Mesenchymal stem cell (in vitro differentiated cells and primary cell): ENCODE measurements at regions not wholly inside any gene's neighbourhood (a gene's known extent, or its start where the extent isn't known, plus 50 kb on each side); places are given as distances from the start of the nearest gene placed in this dataset.

Experiments used
- DNase-seq: peaks from one replicate; pipeline ENCODE4 v3.0.0-alpha.2; 2013
- H2AFZ ChIP-seq: one replicate; pipeline ENCODE4 v1.6.1; 2013; ENCODE audit warnings: low read depth, mild to moderate bottlenecking, control low read depth, inconsistent platforms, low read length, moderate library complexity
- H2AK5ac ChIP-seq: 2 replicates; pipeline ENCODE4 v1.6.1; 2013; ENCODE audit warnings: low read length, moderate library complexity, mild to moderate bottlenecking, inconsistent platforms; ENCODE audit not compliant: severe bottlenecking
- H2BK120ac ChIP-seq: one replicate; pipeline ENCODE4 v1.6.1; 2013; ENCODE audit warnings: low read depth, mild to moderate bottlenecking, inconsistent platforms, low read length, moderate library complexity
- H2BK12ac ChIP-seq, 2 experiments: one replicate each; pipeline ENCODE4 v1.6.1; 2013; ENCODE audit warnings: inconsistent platforms in 2 of 2, low read length in 2 of 2, mild to moderate bottlenecking in 2 of 2, moderate library complexity in 2 of 2, control low read depth in 1 of 2
- H2BK15ac ChIP-seq: one replicate; pipeline ENCODE4 v1.6.1; 2013; ENCODE audit warnings: mild to moderate bottlenecking, low read depth, inconsistent platforms; ENCODE audit not compliant: poor library complexity, severe bottlenecking
- H2BK5ac ChIP-seq: 2 replicates; pipeline ENCODE4 v1.6.1; 2013; ENCODE audit warnings: low read depth, mild to moderate bottlenecking, low read length, control low read depth, inconsistent platforms; ENCODE audit not compliant: poor library complexity, severe bottlenecking
- H3K14ac ChIP-seq, 2 experiments: one replicate each; pipeline ENCODE4 v1.6.1; 2013; ENCODE audit warnings: inconsistent platforms in 2 of 2, low read length in 2 of 2, control low read depth in 1 of 2, mild to moderate bottlenecking in 1 of 2, moderate library complexity in 1 of 2
- H3K18ac ChIP-seq, 2 experiments: one replicate each; pipeline ENCODE4 v1.6.1; 2013; ENCODE audit warnings: inconsistent platforms in 2 of 2, low read length in 2 of 2, control low read depth in 1 of 2, low read depth in 1 of 2, mild to moderate bottlenecking in 1 of 2
- H3K23ac ChIP-seq, 2 experiments: one replicate each; pipeline ENCODE4 v1.6.1; 2013; ENCODE audit warnings: inconsistent platforms in 2 of 2, low read length in 2 of 2, mild to moderate bottlenecking in 2 of 2, moderate library complexity in 2 of 2, control low read depth in 1 of 2
- H3K27ac ChIP-seq: 2 replicates; pipeline ENCODE4 v1.5.1; 2013; ENCODE audit warnings: mild to moderate bottlenecking, moderate library complexity, low read length, control low read depth, inconsistent platforms; ENCODE audit not compliant: poor library complexity, severe bottlenecking
- H3K27me3 ChIP-seq, 2 experiments: 2 replicates each; pipeline versions ENCODE4 v1.6.1 to v1.7.0; 2013; ENCODE audit warnings: low read length in 2 of 2, mild to moderate bottlenecking in 2 of 2, moderate library complexity in 2 of 2, control low read depth in 1 of 2, inconsistent platforms in 1 of 2; ENCODE audit not compliant: control insufficient read depth in 1 of 2, insufficient read depth in 1 of 2
- H3K36me3 ChIP-seq, 2 experiments: 2 replicates each; pipeline versions ENCODE4 v1.6.1 to v1.7.0; 2013; ENCODE audit warnings: low read length in 2 of 2, control low read depth in 1 of 2, inconsistent platforms in 1 of 2, low read depth in 1 of 2, mild to moderate bottlenecking in 1 of 2; ENCODE audit not compliant: insufficient read depth in 2 of 2, control insufficient read depth in 1 of 2
- H3K4ac ChIP-seq, 2 experiments: one replicate each; pipeline ENCODE4 v1.6.1; 2013; ENCODE audit warnings: inconsistent platforms in 2 of 2, low read length in 2 of 2, mild to moderate bottlenecking in 2 of 2, moderate library complexity in 2 of 2, control low read depth in 1 of 2, low read depth in 1 of 2
- H3K4me1 ChIP-seq: 2 replicates; pipeline ENCODE4 v1.6.1; 2013; ENCODE audit warnings: low read depth, low read length, control low read depth; ENCODE audit not compliant: control insufficient read depth, insufficient read depth
- H3K4me2 ChIP-seq: 2 replicates; pipeline ENCODE4 v1.6.1; 2013; ENCODE audit warnings: low read length, mild to moderate bottlenecking, inconsistent platforms; ENCODE audit not compliant: poor library complexity, severe bottlenecking
- H3K4me3 ChIP-seq, 2 experiments: 2 replicates each; pipeline versions ENCODE4 v1.5.1 to v1.7.0; 2013; ENCODE audit warnings: low read length in 2 of 2, mild to moderate bottlenecking in 2 of 2, control low read depth in 1 of 2, low read depth in 1 of 2; ENCODE audit not compliant: insufficient read depth in 1 of 2
- H3K79me1 ChIP-seq: replicated peaks from 2 replicates; pipeline ENCODE4 v1.6.1; 2013; ENCODE audit warnings: mild to moderate bottlenecking, control low read depth, low read length, inconsistent platforms; ENCODE audit not compliant: poor library complexity, severe bottlenecking
- H3K9ac ChIP-seq: 2 replicates; pipeline ENCODE4 v1.7.0; 2013; ENCODE audit warnings: mild to moderate bottlenecking, low read length, moderate library complexity
- H3K9me3 ChIP-seq: 2 replicates; pipeline ENCODE4 v1.7.0; 2013; ENCODE audit warnings: mild to moderate bottlenecking, low read length; ENCODE audit not compliant: control insufficient read depth
- H4K8ac ChIP-seq: one replicate; pipeline ENCODE4 v1.6.1; 2013; ENCODE audit warnings: inconsistent platforms, mild to moderate bottlenecking, low read length, moderate library complexity
- H4K91ac ChIP-seq: one replicate; pipeline ENCODE4 v1.6.1; 2013; ENCODE audit warnings: mild to moderate bottlenecking, low read length, inconsistent platforms
- WGBS: methylation state at CpG from one replicate; pipeline ENCODE4 v1.1.7; 2013; ENCODE audit warnings: mixed read lengths; 5-methylcytosine and 5-hydroxymethylcytosine counted together

DNA sequence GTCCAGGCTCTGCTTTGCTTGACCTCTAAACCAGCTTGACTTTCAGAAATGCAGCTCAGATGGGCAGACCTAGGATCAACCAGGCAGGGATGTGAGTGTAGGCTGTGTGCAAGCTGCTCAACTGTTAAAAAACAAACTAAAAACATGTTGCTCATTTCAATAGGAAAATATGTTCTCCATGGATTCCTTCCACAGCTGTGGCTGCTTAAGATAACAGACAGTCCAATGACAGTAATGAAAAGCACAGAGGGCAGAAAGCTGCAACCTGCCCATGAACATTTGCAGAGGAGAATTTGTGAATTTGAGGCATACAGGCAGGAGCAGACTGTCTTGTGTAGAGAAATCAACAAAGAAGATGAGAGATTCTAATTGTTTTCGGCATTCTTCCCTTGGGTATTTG lies 534.2 kb downstream of the CCSER2 start:
- H3K4ac ChIP-seq: no peak overlapping the region
- no CpG with 5 or more reads among the region's 1 CpG for WGBS
- DNase-seq: no peak

DNA sequence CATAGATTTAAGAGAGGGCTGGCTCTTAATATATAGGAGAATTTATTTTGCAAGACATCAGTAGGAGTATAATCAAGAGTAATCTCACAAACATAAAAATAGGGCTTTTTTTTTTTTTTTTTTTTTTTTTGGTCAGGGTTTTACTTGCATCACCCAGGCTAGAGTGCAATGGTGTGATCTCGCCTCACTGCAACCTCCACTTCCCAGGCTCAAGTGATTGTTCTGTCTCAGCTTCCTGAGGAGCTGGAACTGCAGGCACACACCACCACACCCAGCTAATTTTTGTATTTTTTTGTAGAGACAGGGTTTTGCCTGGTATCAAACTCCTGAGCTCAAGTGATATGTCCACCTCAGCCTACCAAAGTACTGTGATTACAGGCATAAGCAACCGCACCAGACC lies 535.3 kb downstream of the CCSER2 start:
- no peak overlapping the region for H3K4me2 ChIP-seq
- no peak overlapping the region for H3K27ac ChIP-seq
- no peak overlapping the region for H2BK15ac ChIP-seq
- H3K27me3 ChIP-seq: no peaks in the 10 kb centered on the region
- no peak overlapping the region for H4K91ac ChIP-seq
- no peak overlapping the region for H3K9ac ChIP-seq
- H2AFZ ChIP-seq: no peak overlapping the region
- H3K23ac ChIP-seq: no peak overlapping the region
- H2BK12ac ChIP-seq: no peak overlapping the region
- peaks cover 25% of the 10 kb centered on the region for H3K9me3 ChIP-seq
- H3K79me1 ChIP-seq: no peaks in the 10 kb centered on the region
- no peak overlapping the region for H2BK5ac ChIP-seq
- no peak for DNase-seq
- no peak overlapping the region for H3K18ac ChIP-seq
- H4K8ac ChIP-seq: no peak overlapping the region
- no peak overlapping the region for H2AK5ac ChIP-seq
- no peaks in the 10 kb centered on the region for H3K36me3 ChIP-seq
- H3K14ac ChIP-seq: no peak overlapping the region
- no peak overlapping the region for H3K4ac ChIP-seq
- WGBS: no CpG with 5 or more reads among the region's 2 CpGs
- H3K4me3 ChIP-seq: no peak overlapping the region
- H3K4me1 ChIP-seq: no peaks in the 10 kb centered on the region
- no peak overlapping the region for H2BK120ac ChIP-seq

More for the DNA sequence above, 534.2 kb downstream of the CCSER2 start:
- H4K8ac ChIP-seq: no peak overlapping the region
- peaks cover 25% of the 10 kb centered on the region for H3K9me3 ChIP-seq
- no peak overlapping the region for H2AFZ ChIP-seq
- no peak overlapping the region for H2BK5ac ChIP-seq
- H3K79me1 ChIP-seq: no peaks in the 10 kb centered on the region
- H3K27me3 ChIP-seq: no peaks in the 10 kb centered on the region
- no peak overlapping the region for H2BK15ac ChIP-seq
- H4K91ac ChIP-seq: no peak overlapping the region
- no peak overlapping the region for H2BK120ac ChIP-seq
- no peak overlapping the region for H3K18ac ChIP-seq
- H3K27ac ChIP-seq: no peak overlapping the region
- H2BK12ac ChIP-seq: no peak overlapping the region
- H2AK5ac ChIP-seq: no peak overlapping the region
- H3K4me3 ChIP-seq: no peak overlapping the region
- H3K14ac ChIP-seq: no peak overlapping the region
- H3K4me2 ChIP-seq: no peak overlapping the region
- no peak overlapping the region for H3K9ac ChIP-seq
- no peak overlapping the region for H3K23ac ChIP-seq
- no peaks in the 10 kb centered on the region for H3K4me1 ChIP-seq
- no peaks in the 10 kb centered on the region for H3K36me3 ChIP-seq

DNA sequence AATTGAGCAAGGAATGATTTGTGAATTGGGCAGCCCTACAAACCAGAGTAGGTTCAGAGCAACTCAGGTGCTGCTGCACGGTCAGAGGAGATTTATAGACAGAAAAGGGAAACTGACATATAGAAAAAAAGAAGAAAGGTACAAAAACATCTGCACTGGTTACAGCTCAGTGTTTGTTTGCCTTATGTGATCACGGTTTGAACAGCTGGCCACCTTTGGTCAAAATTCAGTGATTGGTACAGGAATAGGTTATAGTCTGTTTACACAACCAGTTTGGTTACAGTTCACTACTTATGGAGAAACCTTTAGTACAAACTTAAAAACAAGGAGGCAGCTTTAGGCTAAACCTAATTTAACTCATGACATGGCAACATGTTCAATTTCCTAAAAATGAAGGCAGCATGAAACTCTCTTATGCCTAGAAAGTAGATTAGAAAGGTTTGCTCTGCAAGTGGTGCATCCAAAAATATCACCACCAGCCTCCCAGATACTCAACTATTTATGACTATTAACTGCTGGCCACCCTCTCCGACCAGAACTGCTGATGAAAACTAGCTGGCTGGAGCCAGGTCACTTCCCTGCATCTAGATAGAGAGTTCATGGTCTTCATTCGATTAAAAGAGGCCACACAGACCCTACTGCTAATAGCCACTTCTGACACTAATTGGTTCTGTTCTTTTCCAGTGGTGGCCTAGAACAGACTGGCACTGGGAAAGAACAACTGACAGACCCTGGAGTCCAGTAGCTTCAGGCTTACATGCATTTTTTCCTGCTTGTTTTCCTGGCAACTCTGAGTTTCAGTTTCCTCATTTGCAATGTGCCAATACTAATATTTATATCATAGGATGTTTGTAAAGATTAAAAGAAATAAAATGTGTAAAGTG lies 548.0 kb downstream of the CCSER2 start:
- Histone ChIP-seq H3K9me3 (no peaks in the 10 kb centered on the region), H3K4me1 (no peaks in the 10 kb centered on the region), H3K4me3 (no peak overlapping the region), H2BK5ac (no peak overlapping the region), H3K9ac (no peak overlapping the region), H2BK15ac (no peak overlapping the region), H3K4ac (no peak overlapping the region), H4K91ac (no peak overlapping the region), H3K18ac (no peak overlapping the region), H3K23ac (no peak overlapping the region), H3K14ac (no peak overlapping the region), H3K27me3 (no peaks in the 10 kb centered on the region), H2BK120ac (no peak overlapping the region), H3K36me3 (no peaks in the 10 kb centered on the region), H4K8ac (no peak overlapping the region), H3K4me2 (no peak overlapping the region), H3K79me1 (no peaks in the 10 kb centered on the region), H2AK5ac (no peak overlapping the region), H2BK12ac (no peak overlapping the region), H3K27ac (no peak overlapping the region), H2AFZ (no peak overlapping the region)
- no peak for DNase-seq
- 47% methylated on average over 3 of the region's 4 CpGs for WGBS

DNA sequence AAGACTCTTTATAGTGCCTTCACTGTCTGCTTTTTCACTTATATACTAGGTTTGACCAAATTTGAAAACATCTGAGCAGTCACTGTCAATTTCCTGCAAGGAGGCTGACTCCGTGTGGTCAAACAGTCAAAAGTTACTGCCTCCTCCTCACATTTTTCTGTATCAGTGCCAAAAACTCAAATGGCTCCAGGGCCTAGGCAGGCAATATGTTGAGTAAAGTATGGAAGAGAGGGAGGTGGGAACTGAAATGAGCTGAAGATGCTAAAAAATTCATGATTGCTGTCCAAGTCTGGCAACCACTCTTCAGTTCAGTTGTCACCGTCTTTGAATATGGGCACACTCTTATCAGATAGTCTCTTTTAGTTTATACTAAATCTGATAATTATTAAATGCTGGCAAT lies 551.6 kb downstream of the CCSER2 start:
- Histone ChIP-seq H2AFZ (no peak overlapping the region), H4K8ac (no peak overlapping the region), H3K4me2 (no peak overlapping the region), H3K79me1 (no peaks in the 10 kb centered on the region), H2BK15ac (no peak overlapping the region), H4K91ac (no peak overlapping the region), H3K18ac (no peak overlapping the region), H3K36me3 (no peaks in the 10 kb centered on the region), H3K4me3 (no peak overlapping the region), H3K9me3 (no peaks in the 10 kb centered on the region), H3K27ac (no peak overlapping the region), H3K23ac (no peak overlapping the region), H3K14ac (no peak overlapping the region), H3K4me1 (no peaks in the 10 kb centered on the region), H3K9ac (no peak overlapping the region), H3K4ac (no peak overlapping the region), H3K27me3 (no peaks in the 10 kb centered on the region), H2BK120ac (no peak overlapping the region), H2BK5ac (no peak overlapping the region), H2AK5ac (no peak overlapping the region), H2BK12ac (no peak overlapping the region)
- 83% methylated on average over 1 of the region's 2 CpGs for WGBS
- DNase-seq: no peak
